OCI-LY1 (cell line): ENCODE measurements at regions not wholly inside any gene's neighbourhood (a gene's known extent, or its start where the extent isn't known, plus 50 kb on each side); places are given as distances from the start of the nearest gene placed in this dataset.

Experiments used
- H2AFZ ChIP-seq: fragments of 200-600 bp; sonication (generic), shearing (Covaris generic); 2 replicates; pipeline ENCODE4 v1.6.0; 2014; ENCODE audit warnings: antibody characterized with exemption, mild to moderate bottlenecking, low read length
- H3F3A ChIP-seq: fragments of 200-600 bp; sonication (generic), shearing (Covaris generic); 2 replicates; pipeline ENCODE4 v1.6.0; 2014; ENCODE audit warnings: mild to moderate bottlenecking, antibody characterized with exemption, low read length, moderate library complexity; ENCODE audit not compliant: insufficient read depth
- H3K27ac ChIP-seq: fragments of 200-600 bp; sonication (generic); 2 replicates; pipeline ENCODE4 v1.5.1; 2014; ENCODE audit warnings: low read length, mixed run types, mild to moderate bottlenecking, low read depth; ENCODE audit not compliant: poor library complexity, severe bottlenecking
- H3K27me3 ChIP-seq: fragments of 200-600 bp; sonication (generic); 2 replicates; pipeline ENCODE4 v1.6.0; 2014; ENCODE audit warnings: antibody characterized with exemption, mild to moderate bottlenecking, low read length, moderate library complexity; ENCODE audit not compliant: insufficient read depth
- H3K36me3 ChIP-seq: fragments of 200-600 bp; sonication (generic); 2 replicates; pipeline ENCODE4 v1.6.1; 2014; ENCODE audit warnings: mild to moderate bottlenecking, antibody characterized with exemption, low read length, moderate library complexity, mixed read lengths; ENCODE audit not compliant: insufficient read depth
- H3K4me1 ChIP-seq: fragments of 200-600 bp; sonication (generic); 2 replicates; pipeline ENCODE4 v1.5.1; 2014; ENCODE audit warnings: mild to moderate bottlenecking, low read length, moderate library complexity; ENCODE audit not compliant: insufficient read depth, severe bottlenecking
- H3K4me2 ChIP-seq: fragments of 200-600 bp; sonication (generic), shearing (Covaris generic); 2 replicates; pipeline ENCODE4 v1.6.1; 2014; ENCODE audit warnings: low read length
- H3K4me3 ChIP-seq: fragments of 200-600 bp; sonication (generic); 2 replicates; pipeline ENCODE4 v1.5.1; 2014; ENCODE audit warnings: low read length, low read depth, mild to moderate bottlenecking, mixed read lengths; ENCODE audit not compliant: poor library complexity, severe bottlenecking
- H3K79me2 ChIP-seq: fragments of 200-600 bp; shearing (Covaris generic); 2 replicates; pipeline ENCODE4 v1.6.1; 2016; ENCODE audit warnings: mixed run types, low read length, mixed read lengths; ENCODE audit not compliant: insufficient read depth
- H3K9ac ChIP-seq: fragments of 200-600 bp; sonication (generic), shearing (Covaris generic); 2 replicates; pipeline ENCODE4 v1.6.1; 2014; ENCODE audit warnings: mild to moderate bottlenecking, low read length, mixed read lengths
- H3K9me2 ChIP-seq: fragments of 200-600 bp; sonication (generic), shearing (Covaris generic); 2 replicates; pipeline ENCODE4 v1.6.1; 2014; ENCODE audit warnings: low read depth, mild to moderate bottlenecking, low read length, mixed read lengths
- H3K9me3 ChIP-seq: fragments of 200-600 bp; shearing (Covaris generic); 2 replicates; pipeline ENCODE4 v1.6.1; 2014; ENCODE audit warnings: low read length, mixed read lengths
- H4K20me1 ChIP-seq: fragments of 200-600 bp; sonication (generic), shearing (Covaris generic); 2 replicates; pipeline ENCODE4 v1.6.0; 2016; ENCODE audit warnings: mild to moderate bottlenecking, low read length; ENCODE audit not compliant: insufficient read depth
- CTCF ChIP-seq: fragments of 200-600 bp; sonication (generic), shearing (Covaris generic); IDR thresholded peaks from 2 replicates; pipeline ENCODE4 v1.5.1; 2017; ENCODE audit warnings: mild to moderate bottlenecking, antibody characterized with exemption, low read length, moderate library complexity, mixed read lengths
- EZH2 ChIP-seq: fragments of 200-600 bp; sonication (generic), shearing (Covaris generic); IDR thresholded peaks from 2 replicates; pipeline ENCODE4 v1.8.0; 2017; ENCODE audit warnings: borderline replicate concordance, mixed run types, mild to moderate bottlenecking, antibody characterized with exemption, low read length, moderate library complexity, mixed read lengths

GRCh38 chr18:30582078-30582477 is 460.5 kb downstream of the DSC3 start:
- Histone ChIP-seq H3K9me3 (no peaks in the 10 kb centered on the region), H3K4me1 (no peaks in the 10 kb centered on the region), H3K4me3 (no peak overlapping the region), H3K9me2 (no peaks in the 10 kb centered on the region), H3K4me2 (no peak overlapping the region), H3K27me3 (no peaks in the 10 kb centered on the region), H3F3A (no peaks in the 10 kb centered on the region), H4K20me1 (no peaks in the 10 kb centered on the region), H3K9ac (no peak overlapping the region), H3K36me3 (no peaks in the 10 kb centered on the region), H2AFZ (no peak overlapping the region), H3K27ac (no peak overlapping the region), H3K79me2 (no peaks in the 10 kb centered on the region)
- TF ChIP-seq CTCF (no peak), EZH2 (no peak)

- TF ChIP-seq CTCF: no peak
- no peak for TF ChIP-seq EZH2
- H3K9me2 ChIP-seq: no peaks in the 10 kb centered on the region
Observed at GRCh38 chr18:30578707-30579106, 463.8 kb downstream of the DSC3 start.

GRCh38 chr18:30572214-30572613 is 470.3 kb downstream of the DSC3 start:
- Histone ChIP-seq H3K36me3 (no peaks in the 10 kb centered on the region), H3K9me2 (no peaks in the 10 kb centered on the region), H3K4me3 (no peak overlapping the region), H3K79me2 (no peaks in the 10 kb centered on the region), H3K9ac (no peak overlapping the region), H3K4me1 (no peaks in the 10 kb centered on the region), H3K4me2 (no peak overlapping the region), H3K9me3 (no peaks in the 10 kb centered on the region), H2AFZ (no peak overlapping the region), H4K20me1 (no peaks in the 10 kb centered on the region), H3K27ac (no peak overlapping the region), H3F3A (no peaks in the 10 kb centered on the region), H3K27me3 (no peaks in the 10 kb centered on the region)
- no peak for TF ChIP-seq CTCF
- TF ChIP-seq EZH2: no peak

More at GRCh38 chr18:30578707-30579106, 463.8 kb downstream of the DSC3 start:
- Histone ChIP-seq H3K79me2 (no peaks in the 10 kb centered on the region), H3F3A (no peaks in the 10 kb centered on the region), H3K4me2 (no peak overlapping the region), H3K9me3 (no peaks in the 10 kb centered on the region), H4K20me1 (no peaks in the 10 kb centered on the region), H3K4me1 (no peaks in the 10 kb centered on the region), H3K36me3 (no peaks in the 10 kb centered on the region), H3K9ac (no peak overlapping the region), H3K27ac (no peak overlapping the region), H2AFZ (no peak overlapping the region), H3K27me3 (no peaks in the 10 kb centered on the region), H3K4me3 (no peak overlapping the region)
